Left ventricle myocardium inferior (tissue), 1 donor: ENCODE measurements at regions not wholly inside any gene's neighbourhood (a gene's known extent, or its start where the extent isn't known, plus 50 kb on each side); places are given as distances from the start of the nearest gene placed in this dataset.

Source experiments
- DNase-seq: peaks from one replicate; pipeline ENCODE4 v3.0.0-alpha.2; 2020
- H3K27ac ChIP-seq: fragments of 200-600 bp; replicated peaks from 2 replicates; pipeline ENCODE4 v1.8.0; 2021
- H3K27me3 ChIP-seq: fragments of 200-600 bp; 2 replicates; pipeline ENCODE4 v1.8.0; 2021; ENCODE audit warnings: low read depth
- H3K36me3 ChIP-seq: fragments of 200-600 bp; 2 replicates; pipeline ENCODE4 v1.8.0; 2021
- H3K4me1 ChIP-seq: fragments of 200-600 bp; 2 replicates; pipeline ENCODE4 v1.8.0; 2021
- H3K4me3 ChIP-seq: fragments of 200-600 bp; 2 replicates; pipeline ENCODE4 v1.8.0; 2021; ENCODE audit warnings: mild to moderate bottlenecking, moderate library complexity
- H3K9me3 ChIP-seq: fragments of 200-600 bp; replicated peaks from 2 replicates; pipeline ENCODE4 v1.8.0; 2021
- intact Hi-C: fragments of 100-400 bp; cut with micrococcal nuclease; formaldehyde crosslinking; loops from one replicate; pipeline ENCODE4 v1.11.0; 2022
- TF ChIP-seq, protein P1 (sequence below): fragments of 200-600 bp; IDR thresholded peaks from 2 replicates; pipeline ENCODE4 v1.8.0; 2021; ENCODE audit warnings: antibody characterized with exemption, mild to moderate bottlenecking, borderline replicate concordance
- donor health status: DM: no; HTN: yes; CAD: no; lungs with severe emphysema.

DNA sequence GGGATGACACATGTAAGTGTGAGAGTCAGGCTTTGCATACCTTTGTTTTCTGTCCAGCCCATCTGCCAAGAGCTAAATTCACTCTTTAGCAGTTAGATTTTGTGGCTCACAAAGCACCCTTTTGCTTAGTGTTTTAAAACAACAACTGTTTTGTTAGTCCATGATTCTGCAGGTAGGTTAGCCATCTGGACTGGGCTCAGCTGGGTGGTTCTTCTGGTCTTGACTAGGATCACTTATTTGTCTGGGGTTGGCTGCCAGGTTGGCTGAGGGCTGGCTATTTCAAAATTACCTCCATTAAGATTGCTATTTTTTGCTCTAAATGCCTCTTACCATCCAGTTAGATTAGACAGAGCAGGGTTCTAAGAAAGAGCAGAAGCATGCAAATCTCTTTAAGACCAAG lies 489.3 kb downstream of the BTBD3 start:
- no peaks in the 10 kb centered on the region for H3K36me3 ChIP-seq
- no peaks in the 10 kb centered on the region for H3K4me1 ChIP-seq
- DNase-seq, result no peak
- H3K9me3 ChIP-seq, result peaks cover 57% of the 10 kb centered on the region
- no peak overlapping the region for H3K27ac ChIP-seq
- no peaks in the 10 kb centered on the region for H3K27me3 ChIP-seq
- intact Hi-C loops, result no loop called here
- H3K4me3 ChIP-seq, result no peak overlapping the region
- TF ChIP-seq, protein P1, sequence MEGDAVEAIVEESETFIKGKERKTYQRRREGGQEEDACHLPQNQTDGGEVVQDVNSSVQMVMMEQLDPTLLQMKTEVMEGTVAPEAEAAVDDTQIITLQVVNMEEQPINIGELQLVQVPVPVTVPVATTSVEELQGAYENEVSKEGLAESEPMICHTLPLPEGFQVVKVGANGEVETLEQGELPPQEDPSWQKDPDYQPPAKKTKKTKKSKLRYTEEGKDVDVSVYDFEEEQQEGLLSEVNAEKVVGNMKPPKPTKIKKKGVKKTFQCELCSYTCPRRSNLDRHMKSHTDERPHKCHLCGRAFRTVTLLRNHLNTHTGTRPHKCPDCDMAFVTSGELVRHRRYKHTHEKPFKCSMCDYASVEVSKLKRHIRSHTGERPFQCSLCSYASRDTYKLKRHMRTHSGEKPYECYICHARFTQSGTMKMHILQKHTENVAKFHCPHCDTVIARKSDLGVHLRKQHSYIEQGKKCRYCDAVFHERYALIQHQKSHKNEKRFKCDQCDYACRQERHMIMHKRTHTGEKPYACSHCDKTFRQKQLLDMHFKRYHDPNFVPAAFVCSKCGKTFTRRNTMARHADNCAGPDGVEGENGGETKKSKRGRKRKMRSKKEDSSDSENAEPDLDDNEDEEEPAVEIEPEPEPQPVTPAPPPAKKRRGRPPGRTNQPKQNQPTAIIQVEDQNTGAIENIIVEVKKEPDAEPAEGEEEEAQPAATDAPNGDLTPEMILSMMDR, result no peak

DNA sequence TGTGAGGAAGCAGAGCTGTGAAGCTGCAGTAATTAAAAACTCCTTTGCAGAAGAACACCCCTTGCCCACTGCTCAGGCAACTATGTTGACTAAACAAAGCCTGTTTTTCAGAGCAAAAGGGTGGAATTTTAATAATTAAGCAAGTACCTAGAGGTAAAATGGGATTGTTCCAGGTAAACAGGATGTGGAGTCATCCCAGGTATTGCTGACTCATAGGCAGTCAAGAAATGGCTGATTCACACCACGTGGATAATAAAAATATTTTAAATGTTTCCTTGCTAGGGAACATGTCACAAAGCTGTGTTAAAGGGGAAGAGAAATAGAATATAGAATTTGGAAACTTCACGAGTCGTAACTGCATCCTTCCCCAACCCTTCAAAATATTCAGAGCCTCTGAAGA lies 491.8 kb downstream of the BTBD3 start:
- no peak for DNase-seq
- TF ChIP-seq, protein P1, result no peak
- no peak overlapping the region for H3K4me3 ChIP-seq
- H3K9me3 ChIP-seq, result peaks cover 57% of the 10 kb centered on the region
- no peaks in the 10 kb centered on the region for H3K27me3 ChIP-seq
- H3K27ac ChIP-seq, result no peak overlapping the region
- no peaks in the 10 kb centered on the region for H3K4me1 ChIP-seq
- no peaks in the 10 kb centered on the region for H3K36me3 ChIP-seq
- intact Hi-C loops, result no loop called here

DNA sequence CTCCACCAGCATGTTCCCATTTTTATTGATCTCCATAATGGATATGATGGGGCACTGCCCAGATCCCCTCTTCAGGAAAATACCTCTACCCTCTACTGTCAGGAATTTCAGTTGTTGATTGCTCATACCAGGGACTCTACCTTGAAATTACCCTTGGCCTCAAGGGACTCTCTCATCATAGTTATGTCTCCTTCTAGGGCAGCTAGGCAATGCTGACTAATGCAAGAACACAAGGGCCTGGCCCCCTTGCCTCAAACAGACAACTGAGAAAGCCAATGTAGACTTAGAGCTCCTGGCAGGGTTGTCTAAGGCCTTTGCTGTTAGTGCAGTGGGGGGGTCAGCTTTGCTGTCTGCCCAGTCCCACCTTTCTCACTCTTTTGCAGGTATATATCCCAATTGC lies 493.1 kb downstream of the BTBD3 start:
- intact Hi-C loops, result no loop called here
- no peak for DNase-seq
- TF ChIP-seq, protein P1, result no peak
- Histone ChIP-seq H3K4me3 (no peak overlapping the region), H3K9me3 (peaks cover 48% of the 10 kb centered on the region), H3K4me1 (no peaks in the 10 kb centered on the region), H3K27ac (no peak overlapping the region), H3K36me3 (no peaks in the 10 kb centered on the region), H3K27me3 (no peaks in the 10 kb centered on the region)

DNA sequence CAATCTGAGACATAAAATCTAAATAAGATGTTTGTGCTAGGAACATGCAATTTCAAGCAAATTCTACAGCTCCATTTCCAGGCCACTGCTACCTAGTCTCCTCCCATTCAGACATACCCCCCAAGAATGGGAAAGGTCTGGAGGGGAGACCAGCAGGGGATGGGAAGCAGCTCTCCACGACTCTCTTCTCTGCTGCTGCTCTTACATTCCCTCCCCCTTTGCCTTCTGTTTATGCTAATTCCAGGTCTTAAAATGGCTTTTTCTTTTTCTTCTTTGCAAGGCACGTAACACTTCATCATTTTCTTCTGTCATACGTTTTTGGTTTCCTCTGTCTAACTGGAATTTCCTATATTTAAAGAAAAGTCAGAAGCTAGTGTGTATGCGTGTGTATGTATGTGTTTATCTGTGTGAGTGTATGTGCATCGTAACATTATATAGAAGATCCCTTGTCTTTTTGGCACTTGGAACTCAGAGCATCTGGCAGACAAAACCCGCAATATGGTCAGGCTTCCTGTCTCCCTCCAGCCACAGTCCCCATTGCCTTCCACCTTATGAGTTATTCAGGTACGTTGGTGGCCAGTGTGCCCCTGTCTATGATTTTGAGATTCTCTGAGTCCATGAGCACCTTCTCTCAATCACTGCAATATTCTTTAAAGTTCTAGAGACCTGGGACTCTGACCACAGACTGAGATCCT lies 493.7 kb downstream of the BTBD3 start:
- H3K27ac ChIP-seq, result no peak overlapping the region
- peaks cover 42% of the 10 kb centered on the region for H3K9me3 ChIP-seq
- TF ChIP-seq, protein P1, result no peak
- intact Hi-C loops, result no loop called here
- DNase-seq, result no peak
- no peak overlapping the region for H3K4me3 ChIP-seq
- H3K36me3 ChIP-seq, result no peaks in the 10 kb centered on the region
- no peaks in the 10 kb centered on the region for H3K4me1 ChIP-seq
- H3K27me3 ChIP-seq, result no peaks in the 10 kb centered on the region

DNA sequence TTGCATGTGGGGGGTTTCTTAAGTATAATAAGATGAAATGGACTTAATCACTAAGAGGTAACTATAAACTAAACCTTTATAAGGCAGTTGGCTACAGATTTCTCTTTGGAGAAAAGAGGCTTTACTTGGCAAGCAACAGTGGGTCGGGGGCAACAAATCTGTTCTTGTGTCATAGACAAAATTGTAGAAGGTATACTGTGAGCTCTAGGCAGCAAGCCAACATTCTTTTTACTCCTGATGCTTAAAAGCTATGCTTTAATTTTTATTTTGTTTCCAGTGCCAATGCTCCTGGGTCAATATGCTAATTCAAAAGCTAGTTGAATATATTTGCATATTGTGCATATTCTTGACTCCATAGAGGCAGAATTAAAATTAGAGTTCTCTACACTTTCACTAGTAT lies 495.4 kb downstream of the BTBD3 start:
- Histone ChIP-seq H3K4me3 (no peak overlapping the region), H3K4me1 (no peaks in the 10 kb centered on the region), H3K27me3 (no peaks in the 10 kb centered on the region), H3K36me3 (no peaks in the 10 kb centered on the region), H3K27ac (no peak overlapping the region), H3K9me3 (peaks cover 25% of the 10 kb centered on the region)
- TF ChIP-seq, protein P1, result no peak
- DNase-seq, result no peak
- intact Hi-C loops, result no loop called here
